H1 (cell line): ENCODE measurements at regions not wholly inside any gene's neighbourhood (a gene's known extent, or its start where the extent isn't known, plus 50 kb on each side); places are given as distances from the start of the nearest gene placed in this dataset.

Experiments
- KDM4A ChIP-seq: IDR thresholded peaks from one replicate; pipeline ENCODE4 v1.7.1; 2012; ENCODE audit warnings: low read depth, mild to moderate bottlenecking, moderate library complexity, low read length, inconsistent platforms; ENCODE audit not compliant: severe bottlenecking
- PHF8 ChIP-seq: fragments of 200-600 bp; sonication (generic); conservative IDR thresholded peaks from 2 replicates; pipeline ENCODE4 v1.7.1; 2012; ENCODE audit warnings: low read depth, mild to moderate bottlenecking, inconsistent platforms, low read length, moderate library complexity
- RFX5 ChIP-seq: IDR thresholded peaks from 2 replicates; pipeline ENCODE4 v1.6.1; 2011; ENCODE audit warnings: low read depth, low read length, improper control_type of control experiment, borderline replicate concordance
- SIN3A ChIP-seq, 2 experiments: IDR thresholded peaks in 1 of 2; conservative IDR thresholded peaks in 1 of 2; 2 replicates each; pipeline ENCODE4 v1.6.1; 2011 to 2012; ENCODE audit warnings: low read length in 2 of 2, improper control_type of control experiment in 1 of 2, low read depth in 1 of 2, mild to moderate bottlenecking in 1 of 2
- SP1 ChIP-seq: IDR thresholded peaks from 2 replicates; pipeline ENCODE4 v1.6.1; 2011; ENCODE audit warnings: low read depth, low read length

GRCh38 chr1:42005530-42005929 lies 86.8 kb upstream of the HIVEP3 start (continued):
- TF ChIP-seq SP1: no peak
- no peak for TF ChIP-seq KDM4A
- no peak for TF ChIP-seq SIN3A (conservative IDR thresholded peaks at IDR 0.05 in 1 of 2, IDR thresholded peaks at IDR 0.05 in 1 of 2; ENCODE audit: low read depth in 1 of 2, low read length in 2 of 2)
- no peak for TF ChIP-seq PHF8
- no peak for TF ChIP-seq RFX5
